ENCODE measurements at regions not wholly inside any gene's neighbourhood (a gene's known extent, or its start where the extent isn't known, plus 50 kb on each side); places are given as distances from the start of the nearest gene placed in this dataset.
A peak's percentile ranks its signal among the peaks of the same experiment; 100 is the strongest.

DNA sequence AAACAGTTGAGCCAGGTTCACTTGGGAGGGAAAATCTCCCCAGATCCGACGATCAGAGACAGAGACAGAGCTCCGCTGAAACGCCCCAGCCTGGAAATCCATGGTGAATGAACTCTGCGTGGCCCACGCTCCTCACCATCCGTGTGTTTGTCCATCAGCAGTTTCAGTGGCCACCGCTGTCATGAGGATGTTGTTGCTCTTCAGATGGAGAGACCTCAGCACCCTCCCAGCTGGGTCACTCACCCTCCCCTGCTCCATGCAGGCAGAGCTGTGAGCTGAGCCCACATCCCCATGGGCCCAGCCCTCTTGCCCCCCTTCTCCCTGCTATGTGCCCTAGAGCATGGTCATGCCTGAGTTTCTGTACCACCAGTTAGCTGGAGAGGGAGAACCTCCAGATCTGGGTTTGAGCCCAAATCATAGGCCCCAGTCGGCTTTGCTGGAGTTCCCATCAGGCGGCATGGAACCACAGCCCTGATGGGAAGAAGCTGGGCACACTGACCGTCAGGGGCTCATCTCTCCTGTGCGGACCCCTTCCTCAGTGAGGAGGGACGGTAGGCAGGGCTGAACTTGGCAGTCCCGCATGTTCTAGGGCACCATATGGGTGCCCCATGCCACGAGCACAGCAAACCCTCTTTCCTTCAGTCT is 154.4 kb upstream of the COL5A1 start:
- DNase-seq, result no peak

DNA sequence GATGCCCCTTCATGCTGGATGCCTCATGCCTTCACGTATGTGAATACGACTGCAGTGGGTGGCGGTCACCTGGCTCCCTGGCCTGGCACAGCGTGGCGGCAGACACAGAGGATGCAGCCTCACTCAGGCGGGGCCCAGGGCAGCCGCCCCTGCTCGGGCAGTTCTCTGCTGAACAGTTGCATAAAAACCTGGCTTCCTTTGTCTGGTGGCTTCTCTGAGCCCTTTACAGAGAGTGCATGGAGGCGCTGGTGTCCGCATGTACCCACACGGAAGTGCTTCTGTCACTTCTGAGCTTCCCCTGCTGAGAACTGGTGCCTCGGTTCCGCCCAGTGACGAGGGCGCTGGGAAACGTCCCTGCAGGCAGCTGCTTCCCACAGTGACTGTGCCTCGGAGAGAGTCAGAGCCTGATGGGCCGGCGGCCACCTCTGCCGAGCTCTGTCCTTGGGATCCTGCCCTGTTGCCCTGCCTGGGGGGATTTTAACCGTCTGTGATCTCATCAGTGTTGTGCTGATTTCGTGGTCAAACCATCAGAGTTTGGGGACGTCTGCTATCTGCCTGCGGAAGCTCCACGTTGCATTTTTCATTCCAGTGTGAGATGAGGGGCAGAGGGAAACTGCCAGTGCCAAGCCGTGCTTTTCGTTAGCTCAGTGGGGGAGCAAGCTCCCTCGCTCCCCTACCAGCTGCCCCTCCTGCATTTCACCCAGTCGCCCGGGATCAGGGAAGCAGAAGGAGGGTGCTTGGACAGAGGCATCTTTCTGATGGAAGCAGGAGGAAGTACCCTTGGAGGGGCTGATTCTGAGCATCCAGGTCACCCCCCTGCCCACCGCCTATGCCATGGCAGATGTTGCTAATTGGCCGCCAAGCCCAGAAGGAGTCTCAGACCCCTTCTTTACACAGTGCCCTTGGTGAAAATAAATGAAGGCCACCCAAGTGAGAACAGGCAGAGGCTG is 153.0 kb upstream of the COL5A1 start:
- DNase-seq, result no peak

DNA sequence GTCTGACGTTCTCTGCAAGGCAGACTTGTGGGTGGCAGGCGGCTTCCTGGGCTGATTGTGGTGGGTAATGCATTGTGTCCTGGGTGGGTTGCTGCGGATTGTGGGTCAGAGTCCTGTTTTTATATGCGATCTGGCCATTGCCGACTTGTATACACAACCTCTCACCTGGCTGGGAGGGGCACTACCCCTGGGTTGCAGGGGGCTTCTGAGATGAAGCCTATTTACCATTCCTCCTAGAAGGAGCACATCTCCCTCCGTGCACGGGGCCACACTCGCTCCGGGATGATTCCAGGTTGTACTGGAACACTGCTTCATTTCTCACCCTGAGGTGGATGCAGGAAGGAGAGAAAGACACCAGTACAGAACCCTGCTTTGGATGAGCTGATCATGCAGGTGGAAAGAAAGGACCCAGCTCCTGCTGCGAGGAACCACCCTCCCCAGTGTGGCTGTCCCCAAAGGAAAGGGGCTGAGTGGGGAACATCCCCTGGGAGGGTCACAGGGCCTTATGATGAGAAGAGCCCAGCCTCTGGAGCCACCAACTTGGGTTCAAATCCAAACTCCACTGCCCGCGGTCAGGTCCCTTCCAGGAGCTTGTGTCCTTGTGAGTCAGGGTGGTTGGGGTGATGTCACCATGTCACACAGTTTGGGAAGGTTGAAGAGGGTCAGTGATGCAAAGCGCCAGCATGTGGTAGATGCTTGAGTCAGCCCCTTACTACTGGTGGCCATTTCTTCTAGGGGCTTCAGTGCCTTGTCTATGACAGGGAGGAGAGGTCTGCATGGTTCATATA is 151.8 kb upstream of the COL5A1 start:
- no peak for DNase-seq

DNA sequence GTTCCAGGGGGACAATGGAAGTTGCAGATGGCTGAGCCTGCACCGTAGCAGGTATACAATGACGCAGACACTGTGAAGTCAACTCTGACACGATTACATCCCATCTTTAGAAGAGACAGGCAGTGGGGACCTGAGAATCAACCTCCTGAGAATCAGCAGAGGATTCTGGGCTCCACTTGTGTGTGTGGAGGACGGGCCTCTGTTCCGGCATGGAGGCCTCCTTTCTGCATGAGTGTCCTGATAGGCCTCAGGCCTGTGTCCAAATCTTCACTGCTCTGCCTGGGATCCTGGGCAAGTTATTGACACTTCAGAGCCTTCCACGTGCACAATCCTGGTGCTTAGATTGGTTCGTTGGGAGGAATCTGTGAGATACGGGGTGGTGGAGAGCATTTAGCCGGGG is 151.2 kb upstream of the COL5A1 start:
- no peak for DNase-seq

DNA sequence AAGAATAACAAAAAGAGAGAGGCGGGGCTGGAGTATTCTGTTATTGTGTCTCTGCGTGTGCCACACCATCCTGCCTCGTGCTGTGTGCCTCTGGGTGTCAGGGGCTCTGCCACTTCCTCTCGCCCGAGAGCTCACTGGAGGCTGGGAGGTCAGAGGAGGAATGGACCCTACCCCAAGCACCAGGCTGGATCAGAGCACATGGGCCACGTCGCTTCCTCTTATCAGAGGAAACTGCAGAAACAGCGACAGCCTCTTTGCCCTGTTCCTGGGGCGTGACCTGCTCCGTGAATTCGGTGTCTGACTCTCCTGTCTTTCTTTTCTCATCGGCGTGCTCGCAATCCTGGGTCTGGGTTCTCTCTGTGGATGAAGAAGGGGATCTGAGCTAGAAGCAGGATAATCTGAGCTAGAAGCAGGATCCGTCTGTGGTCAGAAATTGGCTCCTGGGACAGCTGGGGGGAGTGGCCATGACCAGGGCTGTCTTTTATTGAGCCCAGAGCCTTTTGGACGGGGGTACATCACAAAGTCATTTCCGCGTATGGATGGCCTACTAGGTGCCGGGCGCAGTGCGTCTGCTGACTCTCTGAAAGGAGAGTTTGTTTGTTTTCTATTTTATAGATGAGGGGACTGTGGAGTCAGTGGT is 150.3 kb upstream of the COL5A1 start:
- no peak for DNase-seq

DNA sequence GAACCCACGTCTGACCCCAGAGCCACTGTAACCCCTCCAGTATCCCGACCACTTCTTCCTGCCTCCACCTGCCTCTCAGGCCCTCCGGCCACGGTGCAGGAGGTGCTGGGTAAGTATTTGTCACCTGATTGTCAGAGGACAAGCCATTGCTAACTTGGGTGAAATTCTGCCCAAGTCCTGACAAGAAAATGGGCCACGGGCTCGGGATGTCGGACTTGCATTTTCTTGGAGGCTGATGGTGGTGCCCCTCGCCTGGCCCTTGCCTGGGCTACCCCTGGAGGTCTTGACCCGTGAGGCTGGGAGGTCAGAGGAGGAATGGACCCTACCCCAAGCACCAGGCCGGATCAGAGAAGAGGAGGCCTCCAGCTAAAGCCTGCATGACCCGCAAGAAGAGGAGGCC is 149.7 kb upstream of the COL5A1 start:
- no peak for DNase-seq

DNA sequence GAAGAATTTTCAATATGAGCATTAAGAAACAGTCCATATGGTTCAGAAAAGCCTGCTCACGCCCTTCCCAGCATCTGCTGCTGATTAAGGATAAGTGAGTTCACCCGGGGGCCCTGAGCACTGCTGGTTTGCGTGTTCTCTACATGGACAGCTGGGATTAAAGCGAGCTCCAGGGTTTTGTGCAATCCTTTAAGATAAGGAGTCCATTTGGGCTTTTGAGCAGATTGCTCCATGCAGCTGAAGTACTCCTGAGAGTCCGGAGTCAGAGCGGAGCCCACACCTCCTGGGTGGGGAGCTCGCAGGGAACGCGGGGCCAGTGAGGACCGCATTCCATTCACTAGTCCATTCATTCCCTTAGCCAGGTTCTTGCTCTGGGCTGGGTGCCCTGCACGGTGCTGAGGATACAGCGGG is 149.3 kb upstream of the COL5A1 start:
- DNase-seq, result peak; percentile 86

DNA sequence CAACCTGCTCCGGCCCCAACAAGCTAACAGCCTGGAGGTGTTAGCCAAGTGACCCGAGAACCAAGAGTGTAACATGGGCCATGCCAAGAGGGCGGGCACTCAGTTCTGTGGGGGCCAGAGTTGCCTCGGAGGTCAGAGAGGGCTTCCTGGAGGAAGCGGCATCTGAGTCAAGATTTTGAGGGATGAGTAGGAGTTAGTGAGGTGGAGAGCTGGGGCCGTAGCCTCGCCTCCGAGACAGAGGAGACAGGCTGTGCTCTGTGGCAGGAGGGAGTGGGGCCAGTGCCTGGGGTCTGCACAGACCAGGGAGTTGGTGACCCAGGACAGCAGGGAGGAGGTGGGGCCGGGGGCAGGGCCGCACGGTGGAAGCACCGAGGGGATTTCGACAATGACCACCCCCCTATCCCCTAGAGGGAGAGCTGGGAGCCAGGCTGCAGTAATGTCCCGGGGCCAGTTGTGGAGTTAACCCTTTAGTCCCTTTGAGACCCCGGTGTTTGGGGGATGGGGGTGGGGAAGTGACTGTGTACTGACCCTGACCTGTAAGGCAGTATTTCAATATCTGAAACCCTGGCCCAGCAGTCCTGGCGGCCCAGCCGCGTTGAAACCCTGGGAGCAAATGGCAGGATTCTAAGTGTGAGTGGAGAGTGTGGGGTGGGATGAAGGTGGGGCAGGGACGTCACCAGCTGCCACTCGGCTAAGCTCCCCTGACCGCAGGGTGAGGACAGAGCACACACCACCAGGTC is 148.7 kb upstream of the COL5A1 start:
- DNase-seq, result no peak

DNA sequence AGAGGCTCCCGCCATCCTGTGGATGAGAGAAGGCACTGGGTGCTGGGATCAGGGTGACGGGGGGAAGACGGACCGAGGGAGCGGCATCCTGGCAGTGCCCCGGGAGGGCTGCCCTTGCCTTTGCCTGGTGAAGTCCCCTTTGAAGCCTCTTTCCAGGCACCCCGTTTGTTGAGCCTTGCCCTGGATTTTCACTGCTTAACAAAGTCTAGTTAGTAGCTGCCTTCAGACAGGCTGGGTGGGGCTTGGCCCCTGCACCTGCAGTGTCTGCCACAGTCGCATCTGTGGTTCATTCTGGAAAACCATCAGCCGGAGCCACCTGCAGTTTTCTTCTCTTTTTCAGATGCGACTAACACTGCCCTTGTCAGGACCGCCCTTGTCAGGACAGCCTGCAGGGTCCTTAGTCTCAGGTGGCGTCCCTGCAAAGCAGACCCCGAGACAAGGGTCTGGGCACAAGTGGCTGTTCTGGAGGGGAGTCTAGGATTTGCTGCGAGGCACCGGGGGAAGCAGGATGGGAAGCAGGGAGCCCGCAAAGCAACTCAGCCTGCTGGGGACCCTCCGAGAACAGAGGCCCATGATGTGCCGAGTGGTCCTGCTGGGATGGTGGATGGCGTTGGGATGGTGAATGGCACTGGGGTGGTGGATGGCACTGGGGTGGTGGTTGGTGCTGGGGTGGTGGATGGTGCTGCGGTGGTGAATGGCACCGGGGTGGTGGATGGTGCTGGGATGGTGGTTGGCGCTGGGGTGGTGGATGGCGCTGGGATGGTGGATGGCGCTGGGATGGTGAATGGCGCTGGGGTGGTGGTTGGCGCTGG is 147.9 kb upstream of the COL5A1 start:
- no peak for DNase-seq

DNA sequence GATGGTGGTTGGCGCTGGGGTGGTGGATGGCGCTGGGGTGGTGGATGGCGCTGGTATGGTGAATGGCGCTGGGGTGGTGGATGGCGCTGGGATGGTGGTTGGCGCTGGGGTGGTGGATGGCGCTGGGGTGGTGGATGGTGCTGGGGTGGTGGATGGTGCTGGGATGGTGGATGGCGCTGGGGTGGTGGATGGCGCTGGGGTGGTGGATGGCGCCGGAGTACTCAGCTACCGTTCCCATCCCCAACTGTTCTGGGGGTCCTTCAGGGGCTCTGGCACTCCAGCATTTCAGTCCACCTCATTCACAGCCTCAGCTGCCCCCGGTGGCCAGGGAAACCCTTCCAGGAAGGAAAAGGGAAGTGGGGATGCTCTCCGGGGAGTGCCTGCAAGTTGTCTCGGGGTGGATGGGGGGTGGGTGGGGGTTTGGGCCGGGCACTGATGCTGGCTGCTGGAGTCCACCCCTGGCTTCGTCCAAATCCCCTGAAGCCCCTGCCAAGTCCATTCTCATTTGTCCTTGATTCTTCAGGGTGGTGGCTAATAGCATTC is 147.3 kb upstream of the COL5A1 start:
- DNase-seq, result no peak

DNA sequence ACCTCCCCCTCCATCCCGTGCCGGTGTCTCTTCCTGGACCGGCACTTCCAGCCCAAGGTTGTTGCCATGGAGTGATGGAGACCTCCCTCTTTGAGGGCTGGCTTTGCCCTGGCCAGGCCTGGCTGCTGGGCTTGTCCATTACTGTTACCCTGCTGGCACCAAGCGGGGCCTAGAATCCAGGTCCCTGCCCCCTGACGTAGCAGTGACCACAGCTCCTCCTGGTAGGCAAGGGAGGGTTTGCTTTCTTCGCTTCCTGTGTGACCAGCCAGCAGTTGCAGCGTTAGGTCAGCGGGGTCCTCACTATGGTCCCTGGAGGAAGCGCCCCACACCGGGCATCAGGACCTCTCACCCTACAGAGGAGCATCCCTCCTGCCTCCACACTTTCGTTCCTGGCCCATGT is 146.7 kb upstream of the COL5A1 start:
- DNase-seq, result no peak

DNA sequence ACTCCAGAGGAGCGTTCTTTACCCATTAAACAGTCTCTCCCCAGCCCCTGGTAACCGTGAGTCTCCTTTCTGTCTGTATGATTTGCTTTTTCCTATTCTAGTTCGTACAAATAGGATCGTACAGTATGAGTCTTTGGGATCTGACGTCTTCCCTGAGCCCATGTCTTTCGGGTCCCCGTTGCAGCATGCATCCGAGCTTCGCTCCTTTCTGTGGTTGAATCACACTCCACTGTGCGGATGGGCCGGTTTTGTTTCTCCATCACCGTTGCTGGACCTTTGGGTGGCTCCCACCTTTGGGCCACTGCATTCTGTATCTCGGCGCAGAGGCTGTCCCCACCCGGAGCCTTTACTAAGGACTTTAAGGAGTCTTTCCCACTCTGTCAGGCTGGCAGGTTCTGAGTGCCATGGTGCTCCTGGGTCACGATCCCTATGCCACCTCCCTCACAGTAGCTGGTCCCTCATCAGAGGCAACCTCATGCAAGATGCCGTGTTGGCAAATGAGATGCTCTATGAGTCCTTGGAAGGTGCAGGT is 145.7 kb upstream of the COL5A1 start:
- no peak for DNase-seq

DNA sequence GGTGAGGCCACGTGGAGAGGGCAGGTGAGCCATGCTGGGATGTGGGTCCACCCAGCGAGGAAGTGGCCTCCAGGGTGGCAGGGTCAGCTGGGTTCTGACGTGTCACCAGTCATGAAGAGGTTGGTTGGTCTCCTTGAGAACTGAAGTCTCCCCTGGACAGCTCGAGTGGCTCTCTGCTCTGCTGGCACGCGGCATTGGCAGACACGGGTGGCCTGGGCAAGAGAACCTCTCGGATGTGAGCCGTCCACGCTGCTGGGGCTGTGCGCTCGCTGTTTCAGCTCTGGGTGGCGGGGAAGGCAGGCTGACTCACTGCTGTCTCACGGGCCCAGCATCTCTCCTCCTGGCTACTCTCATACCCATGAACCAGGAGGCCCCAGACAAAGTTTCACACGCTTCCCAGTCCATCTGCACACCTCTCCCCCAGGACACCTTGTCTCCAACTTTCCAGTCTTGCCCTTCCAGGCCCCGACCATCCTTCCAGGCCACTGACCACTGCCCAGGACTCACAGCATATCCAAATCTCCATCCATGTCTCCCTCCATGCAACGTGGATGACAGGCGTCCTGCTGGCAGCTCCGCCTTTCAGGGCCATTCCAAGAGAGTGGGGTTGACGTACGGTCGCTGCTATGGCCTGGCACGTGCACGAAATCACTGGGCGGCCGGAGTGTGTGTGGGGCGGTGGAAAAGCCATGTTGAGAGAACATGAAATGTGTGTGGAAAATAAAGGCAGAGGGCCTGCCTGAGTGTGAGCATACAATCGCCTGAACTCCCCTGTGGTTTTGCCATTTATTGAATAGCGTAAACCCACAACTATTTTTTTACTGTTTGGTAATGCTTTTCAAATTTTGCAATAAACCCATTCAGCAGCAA is 145.0 kb upstream of the COL5A1 start:
- no peak for DNase-seq

DNA sequence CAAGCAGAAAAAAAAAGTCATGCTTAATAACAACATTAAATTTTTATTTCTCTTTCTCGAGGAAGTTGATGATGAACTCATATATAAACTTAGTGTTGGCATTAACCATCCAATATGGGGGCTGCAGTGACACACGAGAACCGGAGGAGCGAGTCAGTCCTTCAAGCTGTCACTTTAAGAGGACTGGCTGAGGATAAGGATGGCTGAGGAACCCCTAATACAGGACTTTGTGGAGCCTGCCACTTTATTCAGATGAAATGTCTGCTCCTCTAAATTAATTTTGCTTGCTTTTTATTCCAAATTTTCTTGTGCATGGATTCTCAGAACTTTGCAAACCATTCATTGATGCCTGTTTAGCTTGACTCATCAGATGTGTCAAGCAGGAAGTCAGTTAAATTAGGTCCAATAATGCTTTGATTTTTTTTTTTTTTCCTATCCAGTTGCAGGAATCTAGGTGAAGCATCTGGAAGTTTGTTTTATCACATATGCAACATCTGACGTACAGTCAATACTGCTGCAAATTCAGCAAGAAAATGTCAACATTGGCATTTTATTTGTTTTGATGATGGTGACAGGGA is 144.2 kb upstream of the COL5A1 start:
- DNase-seq, result no peak

DNA sequence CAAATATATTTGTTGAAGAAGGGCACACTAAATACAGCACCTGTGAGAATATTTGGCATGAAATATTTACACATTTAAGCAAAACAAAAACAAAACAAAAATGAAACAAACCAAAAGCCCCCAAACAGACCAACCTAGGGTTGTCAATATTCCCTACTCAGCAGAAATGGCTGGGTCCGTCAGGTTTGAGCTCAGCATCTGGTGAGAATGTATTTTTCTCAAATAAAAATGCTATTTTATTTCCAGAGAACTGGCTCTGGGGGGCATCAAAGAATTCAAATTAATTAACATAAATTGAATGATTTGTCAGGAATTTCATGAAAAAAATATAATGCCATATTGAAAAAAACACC is 142.8 kb upstream of the COL5A1 start:
- no peak for DNase-seq

DNA sequence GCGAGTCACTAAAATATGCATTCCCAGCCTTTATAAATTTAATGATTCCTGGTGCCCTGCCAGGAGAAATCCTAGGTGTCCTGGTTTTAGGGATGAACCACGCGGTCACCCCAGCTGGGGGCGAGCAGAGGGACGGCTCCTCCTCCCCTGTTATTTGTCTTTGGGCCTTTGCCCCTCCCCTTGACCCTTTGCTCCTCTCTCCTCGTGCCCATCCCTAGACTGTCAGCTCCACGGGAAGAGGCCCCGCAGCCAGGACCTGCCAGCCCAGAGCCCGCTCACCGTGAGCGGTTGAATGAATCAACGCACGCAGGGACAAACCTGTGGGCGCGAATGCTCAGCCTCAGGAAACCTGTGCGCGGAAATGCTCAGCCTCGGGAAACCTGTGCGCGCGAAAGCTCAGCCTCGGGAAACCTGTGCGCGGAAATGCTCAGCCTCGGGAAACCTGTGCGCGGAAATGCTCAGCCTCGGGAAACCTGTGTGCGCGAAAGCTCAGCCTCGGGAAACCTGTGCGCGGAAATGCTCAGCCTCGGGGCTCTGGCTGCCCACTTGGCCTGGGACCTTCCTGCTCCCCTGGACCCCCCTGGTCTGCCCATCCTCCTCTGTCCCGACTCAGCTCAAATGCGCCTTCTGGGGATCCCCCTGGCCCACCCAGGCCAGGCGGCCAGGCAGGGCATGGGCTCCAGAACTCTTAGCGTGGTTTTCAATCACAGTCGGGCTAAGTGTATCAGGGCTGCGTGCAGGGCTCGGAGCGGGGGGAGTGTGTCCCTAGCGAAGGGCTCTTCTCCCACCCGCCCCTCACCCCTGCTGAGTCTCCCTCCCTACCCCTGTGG is 140.5 kb upstream of the COL5A1 start:
- DNase-seq, result no peak

DNA sequence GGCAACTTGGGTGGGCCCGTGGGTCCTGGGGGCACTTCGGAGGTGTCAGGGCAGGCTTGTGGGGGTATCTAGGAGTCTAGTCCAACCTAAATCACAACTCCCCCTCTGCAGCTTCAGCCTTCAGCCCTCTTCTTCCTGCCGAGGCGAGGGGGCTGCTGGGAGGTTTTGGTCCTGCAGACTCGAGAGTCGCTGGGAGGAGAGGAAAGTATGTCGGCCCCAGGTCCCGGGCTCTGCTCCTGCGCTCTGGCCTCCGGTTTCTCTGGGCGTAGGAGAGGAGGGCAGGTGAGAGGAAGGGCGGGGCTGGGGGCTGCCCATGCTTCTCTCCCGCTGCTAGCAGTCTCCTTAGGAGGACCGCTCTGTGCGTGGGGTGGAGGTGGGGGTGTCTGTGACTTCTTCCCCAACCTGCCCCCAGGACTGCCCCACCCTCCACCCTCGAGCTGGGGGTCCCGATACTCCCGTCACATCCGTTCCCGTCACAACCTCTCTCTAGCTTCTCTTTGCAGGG is 139.8 kb upstream of the COL5A1 start:
- DNase-seq, result no peak

DNA sequence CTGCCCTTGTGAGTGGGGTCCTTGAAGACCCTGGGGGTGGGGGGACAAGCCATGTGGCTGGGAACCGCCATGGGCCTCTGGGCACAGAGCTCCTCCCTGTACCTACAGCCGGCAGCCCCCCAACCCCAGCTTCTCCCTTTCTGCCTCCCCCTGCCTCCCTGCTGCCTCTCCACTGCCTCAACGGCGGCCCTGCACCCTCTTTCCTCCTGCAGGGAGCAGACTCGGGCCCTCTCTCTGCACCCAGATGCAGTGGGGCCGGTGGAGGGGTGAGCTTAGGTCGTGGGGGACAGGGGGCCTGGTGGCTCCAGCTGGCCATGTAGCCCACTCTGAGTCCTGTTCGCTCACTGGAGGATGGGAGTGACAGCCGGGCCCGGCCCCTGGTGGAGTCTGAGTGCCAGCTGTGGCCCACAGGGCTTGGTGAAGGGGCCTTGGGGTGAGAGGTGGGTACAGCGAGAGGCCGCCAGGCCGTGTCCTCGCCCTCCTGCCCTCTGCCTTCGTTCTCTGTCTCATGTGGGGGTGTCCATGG is 139.3 kb upstream of the COL5A1 start:
- DNase-seq, result no peak
